ENCODE measurements at regions not wholly inside any gene's neighbourhood (a gene's known extent, or its start where the extent isn't known, plus 50 kb on each side); places are given as distances from the start of the nearest gene placed in this dataset.

- FAIRE-seq (no peak), DNase-seq (ENCODE audit: low read depth in 1 of 2, low spot score in 1 of 2) (no peak), ATAC-seq (no peak)
- ChIA-PET CTCF (interaction anchor here (0.7 to 2.0 kb wide), 6 partner anchors 13 to 107 kb away, joined by 3 to 8 read pairs (median 4); no protein-coding TSS in a partner anchor), POLR2A (no interaction called here)
- WGBS (ENCODE audit: missing lambda C conversion rate), result 90% methylated on average over 3 of the region's 3 CpGs
- Histone ChIP-seq H3K4me1 (peaks cover 83% of the 10 kb centered on the region), H3K9me3 (no peaks in the 10 kb centered on the region), H3K4me3 (no peak overlapping the region), H3K27ac (no peak overlapping the region), H3K4me2 (no peak overlapping the region)
- TF ChIP-seq CEBPB (IDR thresholded peaks at IDR 0.05), result no peak
- no peak for TF ChIP-seq EP300 (IDR thresholded peaks at IDR 0.05)
- no peak for TF ChIP-seq POLR2AphosphoS2 (conservative IDR thresholded peaks at IDR 0.05; ENCODE audit: low read length)
- TF ChIP-seq HES2 (IDR thresholded peaks at IDR 0.05), result no peak
- no peak for TF ChIP-seq PBX3 (IDR thresholded peaks at IDR 0.05)
- TF ChIP-seq, protein P1, sequence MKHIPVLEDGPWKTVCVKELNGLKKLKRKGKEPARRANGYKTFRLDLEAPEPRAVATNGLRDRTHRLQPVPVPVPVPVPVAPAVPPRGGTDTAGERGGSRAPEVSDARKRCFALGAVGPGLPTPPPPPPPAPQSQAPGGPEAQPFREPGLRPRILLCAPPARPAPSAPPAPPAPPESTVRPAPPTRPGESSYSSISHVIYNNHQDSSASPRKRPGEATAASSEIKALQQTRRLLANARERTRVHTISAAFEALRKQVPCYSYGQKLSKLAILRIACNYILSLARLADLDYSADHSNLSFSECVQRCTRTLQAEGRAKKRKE (CRISPR knock-in tag; IDR thresholded peaks at IDR 0.05; ENCODE audit: low read depth), result no peak
- TF ChIP-seq TP53 (CRISPR knock-in tag; IDR thresholded peaks at IDR 0.05), result no peak
- no peak for TF ChIP-seq MAFK (IDR thresholded peaks at IDR 0.05; ENCODE audit: partially characterized antibody)
- TF ChIP-seq MAX (IDR thresholded peaks at IDR 0.05), result no peak
- TF ChIP-seq RARB (CRISPR knock-in tag; IDR thresholded peaks at IDR 0.05), result no peak
- TF ChIP-seq KDM1A (IDR thresholded peaks at IDR 0.05; ENCODE audit: low read depth), result no peak
- TF ChIP-seq, protein P2, sequence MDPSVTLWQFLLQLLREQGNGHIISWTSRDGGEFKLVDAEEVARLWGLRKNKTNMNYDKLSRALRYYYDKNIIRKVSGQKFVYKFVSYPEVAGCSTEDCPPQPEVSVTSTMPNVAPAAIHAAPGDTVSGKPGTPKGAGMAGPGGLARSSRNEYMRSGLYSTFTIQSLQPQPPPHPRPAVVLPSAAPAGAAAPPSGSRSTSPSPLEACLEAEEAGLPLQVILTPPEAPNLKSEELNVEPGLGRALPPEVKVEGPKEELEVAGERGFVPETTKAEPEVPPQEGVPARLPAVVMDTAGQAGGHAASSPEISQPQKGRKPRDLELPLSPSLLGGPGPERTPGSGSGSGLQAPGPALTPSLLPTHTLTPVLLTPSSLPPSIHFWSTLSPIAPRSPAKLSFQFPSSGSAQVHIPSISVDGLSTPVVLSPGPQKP (IDR thresholded peaks at IDR 0.05; ENCODE audit: low read depth, low read length), result no peak
- TF ChIP-seq, protein P3, sequence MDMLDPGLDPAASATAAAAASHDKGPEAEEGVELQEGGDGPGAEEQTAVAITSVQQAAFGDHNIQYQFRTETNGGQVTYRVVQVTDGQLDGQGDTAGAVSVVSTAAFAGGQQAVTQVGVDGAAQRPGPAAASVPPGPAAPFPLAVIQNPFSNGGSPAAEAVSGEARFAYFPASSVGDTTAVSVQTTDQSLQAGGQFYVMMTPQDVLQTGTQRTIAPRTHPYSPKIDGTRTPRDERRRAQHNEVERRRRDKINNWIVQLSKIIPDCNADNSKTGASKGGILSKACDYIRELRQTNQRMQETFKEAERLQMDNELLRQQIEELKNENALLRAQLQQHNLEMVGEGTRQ (IDR thresholded peaks at IDR 0.05), result no peak
- no peak for TF ChIP-seq NFE2L2 (conservative IDR thresholded peaks at IDR 0.05; ENCODE audit: low read length)
Measured at GRCh38 chr6:56744528-56744927, 101.8 kb upstream of the DST start.

GRCh38 chr6:56742122-56742791, 99.6 kb upstream of the DST start:
- FAIRE-seq, result no peak
- ATAC-seq, result peak in 1 of 2 experiments; percentile 31; a peak in 2 of 6 replicates

More at GRCh38 chr6:56742122-56742791, 99.6 kb upstream of the DST start:
- Histone ChIP-seq H3K4me2 (peak overlapping the region; percentile 76), H3K4me3 (no peak overlapping the region; the same call in 2 of the 3 replicates), H3K4me1 (peaks cover 64% of the 10 kb centered on the region), H3K9me3 (no peaks in the 10 kb centered on the region), H3K27ac (peak overlapping the region in 1 of 2 experiments; percentile 10; a peak in 1 of 6 replicates)
- CTCF ChIA-PET, result interaction anchor here (0.9 kb wide), 1 partner anchor 13 kb away, joined by 3 read pairs; no protein-coding TSS in a partner anchor
- POLR2A ChIA-PET, result no interaction called here
- 58% methylated on average over 6 of the region's 6 CpGs for WGBS (ENCODE audit: missing lambda C conversion rate)
- no peak for DNase-seq (ENCODE audit: low read depth in 1 of 2, low spot score in 1 of 2)
- TF ChIP-seq PBX3 (IDR thresholded peaks at IDR 0.05) (no peak), BHLHE40 (IDR thresholded peaks at IDR 0.05; ENCODE audit: low read depth, low read length) (no peak), CBX8 (IDR thresholded peaks at IDR 0.05) (no peak), HMGXB4 (CRISPR knock-in tag; IDR thresholded peaks at IDR 0.05; ENCODE audit: borderline replicate concordance) (no peak), JUNB (IDR thresholded peaks at IDR 0.05) (no peak), REST (IDR thresholded peaks at IDR 0.05) (no peak), HES2 (IDR thresholded peaks at IDR 0.05) (no peak)
- TF ChIP-seq, protein P3 (IDR thresholded peaks at IDR 0.05), result no peak
